ENCODE measurements at regions not wholly inside any gene's neighbourhood (a gene's known extent, or its start where the extent isn't known, plus 50 kb on each side); places are given as distances from the start of the nearest gene placed in this dataset.

DNA sequence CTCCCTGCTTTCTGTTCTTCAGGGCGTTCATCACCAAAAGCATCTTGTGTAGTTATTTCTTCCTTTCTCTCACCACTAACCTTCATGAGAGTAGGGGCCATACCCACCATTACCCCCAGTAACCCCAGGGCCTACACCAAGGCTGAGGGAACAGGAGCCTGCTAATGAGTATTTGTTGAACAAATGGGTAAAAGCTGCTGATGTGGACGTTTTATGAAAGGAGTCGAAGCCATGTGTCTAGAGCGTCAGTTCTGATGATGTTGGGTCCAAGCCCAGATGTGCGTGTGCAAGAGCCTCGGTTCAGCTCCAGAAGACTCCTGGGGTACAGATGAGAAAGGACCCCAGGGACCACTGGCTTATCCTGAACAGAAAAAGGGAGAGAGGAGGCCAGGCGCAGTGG lies 77.1 kb upstream of the TBC1D3K start:
- no peak for DNase-seq (ENCODE audit: low read depth)
- no peak overlapping the region for H3K4me3 ChIP-seq (ENCODE audit: low read depth, low read length)
- TF ChIP-seq, protein P1, sequence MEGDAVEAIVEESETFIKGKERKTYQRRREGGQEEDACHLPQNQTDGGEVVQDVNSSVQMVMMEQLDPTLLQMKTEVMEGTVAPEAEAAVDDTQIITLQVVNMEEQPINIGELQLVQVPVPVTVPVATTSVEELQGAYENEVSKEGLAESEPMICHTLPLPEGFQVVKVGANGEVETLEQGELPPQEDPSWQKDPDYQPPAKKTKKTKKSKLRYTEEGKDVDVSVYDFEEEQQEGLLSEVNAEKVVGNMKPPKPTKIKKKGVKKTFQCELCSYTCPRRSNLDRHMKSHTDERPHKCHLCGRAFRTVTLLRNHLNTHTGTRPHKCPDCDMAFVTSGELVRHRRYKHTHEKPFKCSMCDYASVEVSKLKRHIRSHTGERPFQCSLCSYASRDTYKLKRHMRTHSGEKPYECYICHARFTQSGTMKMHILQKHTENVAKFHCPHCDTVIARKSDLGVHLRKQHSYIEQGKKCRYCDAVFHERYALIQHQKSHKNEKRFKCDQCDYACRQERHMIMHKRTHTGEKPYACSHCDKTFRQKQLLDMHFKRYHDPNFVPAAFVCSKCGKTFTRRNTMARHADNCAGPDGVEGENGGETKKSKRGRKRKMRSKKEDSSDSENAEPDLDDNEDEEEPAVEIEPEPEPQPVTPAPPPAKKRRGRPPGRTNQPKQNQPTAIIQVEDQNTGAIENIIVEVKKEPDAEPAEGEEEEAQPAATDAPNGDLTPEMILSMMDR (IDR thresholded peaks at IDR 0.05; ENCODE audit: low read depth, low read length), result no peak
- TF ChIP-seq MYC (IDR thresholded peaks at IDR 0.05; ENCODE audit: low read depth, low read length), result no peak
- no peak for TF ChIP-seq POLR2A (IDR thresholded peaks at IDR 0.05; ENCODE audit: extremely low read depth, insufficient read length)
- TF ChIP-seq MAX (IDR thresholded peaks at IDR 0.05; ENCODE audit: low read depth, low read length), result no peak

DNA sequence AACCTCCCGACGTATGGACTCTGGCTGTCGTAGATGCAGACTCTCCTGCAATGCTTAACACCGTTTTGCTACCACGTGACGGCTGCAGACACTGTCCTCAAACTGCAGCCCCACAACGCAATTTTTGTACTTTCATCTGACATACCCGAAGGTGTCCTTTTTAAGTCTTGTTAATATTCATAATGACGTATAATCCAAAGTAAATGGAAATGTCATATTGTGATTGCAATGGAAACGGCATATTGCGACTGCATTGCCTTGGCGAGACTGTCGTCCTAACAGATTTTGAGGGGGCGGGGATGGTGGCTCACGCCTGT lies 79.3 kb upstream of the TBC1D3K start:
- no peak for DNase-seq (ENCODE audit: low read depth)
- peak overlapping the region; percentile 12 for H3K4me3 ChIP-seq (ENCODE audit: low read depth, low read length)
- TF ChIP-seq MAX (IDR thresholded peaks at IDR 0.05; ENCODE audit: low read depth, low read length), result no peak
- TF ChIP-seq POLR2A (IDR thresholded peaks at IDR 0.05; ENCODE audit: extremely low read depth, insufficient read length), result no peak
- TF ChIP-seq, protein P1 (IDR thresholded peaks at IDR 0.05; ENCODE audit: low read depth, low read length), result no peak
- TF ChIP-seq MYC (IDR thresholded peaks at IDR 0.05; ENCODE audit: low read depth, low read length), result no peak

DNA sequence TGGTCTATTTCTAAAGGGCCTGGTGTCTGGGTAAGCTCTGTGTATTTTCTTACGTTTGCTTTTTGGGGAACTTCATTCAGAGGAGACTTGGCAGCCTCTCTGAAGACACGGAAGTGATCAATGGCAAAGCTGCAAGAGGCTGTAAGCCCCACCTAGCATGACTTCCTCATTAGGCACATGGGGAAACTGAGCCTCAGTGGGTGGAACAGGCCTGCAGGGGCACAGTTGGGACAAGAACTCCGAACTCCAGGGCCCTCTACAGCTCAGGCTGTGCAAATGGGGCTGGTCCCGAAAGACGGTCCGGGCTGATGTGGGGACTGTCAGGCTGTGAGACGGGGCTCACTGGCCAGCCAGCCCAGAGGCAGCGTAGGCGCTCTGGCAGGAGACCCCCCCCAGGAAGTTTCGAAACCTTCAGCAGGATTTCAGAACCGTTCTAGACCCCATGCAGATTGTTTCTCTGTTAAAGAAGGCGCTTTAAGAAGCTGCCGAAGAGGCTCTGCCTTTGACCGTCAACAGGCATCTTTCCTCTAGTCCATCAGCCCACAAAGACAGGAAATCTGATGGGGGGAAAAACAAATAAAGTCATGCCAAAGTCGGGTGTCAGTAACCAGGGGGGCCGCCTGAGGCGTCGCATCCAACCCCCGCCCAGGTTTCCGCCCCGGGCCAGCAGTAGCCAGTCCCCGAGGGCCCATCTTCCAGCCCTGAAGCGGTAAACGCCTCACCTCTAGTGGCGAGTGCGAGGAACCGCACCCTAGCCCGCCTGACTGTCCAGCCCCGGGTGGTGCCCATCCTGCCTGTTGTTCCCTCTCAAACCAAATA lies 79.8 kb upstream of the TBC1D3K start:
- peak overlapping the region; percentile 48 for H3K4me3 ChIP-seq (ENCODE audit: low read depth, low read length)
- peak; percentile 92 for DNase-seq (ENCODE audit: low read depth)
- peak; percentile 34; the same call in 1 of the 2 replicates for TF ChIP-seq MAX (IDR thresholded peaks at IDR 0.05; ENCODE audit: low read depth, low read length)
- TF ChIP-seq, protein P1 (IDR thresholded peaks at IDR 0.05; ENCODE audit: low read depth, low read length), result peak; percentile 84
- peak; percentile 52 for TF ChIP-seq POLR2A (IDR thresholded peaks at IDR 0.05; ENCODE audit: extremely low read depth, insufficient read length)
- peak; percentile 20; the same call in 1 of the 2 replicates for TF ChIP-seq MYC (IDR thresholded peaks at IDR 0.05; ENCODE audit: low read depth, low read length)

DNA sequence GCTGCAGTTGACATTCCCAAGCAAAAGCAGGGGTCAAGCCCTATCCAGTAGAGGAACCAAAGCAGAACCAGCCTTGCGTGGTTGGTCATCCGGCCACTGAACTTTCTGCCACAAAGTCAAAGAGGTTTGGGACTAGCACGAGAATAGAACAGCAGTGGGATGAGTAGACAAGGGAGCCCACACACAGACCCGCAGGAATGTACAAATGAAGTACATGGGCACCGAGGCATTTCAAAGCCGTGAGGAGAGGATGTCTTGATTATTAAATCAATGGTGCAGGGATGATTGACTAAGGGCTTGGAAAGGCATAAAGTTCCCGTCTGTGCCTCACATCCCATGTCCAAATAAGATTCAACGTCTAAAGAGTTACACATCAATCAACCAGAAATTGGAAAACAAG lies 81.8 kb upstream of the TBC1D3K start:
- no peak for TF ChIP-seq MAX (IDR thresholded peaks at IDR 0.05; ENCODE audit: low read depth, low read length)
- H3K4me3 ChIP-seq (ENCODE audit: low read depth, low read length), result no peak overlapping the region
- DNase-seq (ENCODE audit: low read depth), result no peak

GRCh38 chr17:37841232-37841631 lies 83.0 kb upstream of the TBC1D3K start:
- TF ChIP-seq, protein P1 (IDR thresholded peaks at IDR 0.05; ENCODE audit: low read depth, low read length), result no peak
- TF ChIP-seq MAX (IDR thresholded peaks at IDR 0.05; ENCODE audit: low read depth, low read length) (no peak), MYC (IDR thresholded peaks at IDR 0.05; ENCODE audit: low read depth, low read length) (no peak), POLR2A (IDR thresholded peaks at IDR 0.05; ENCODE audit: extremely low read depth, insufficient read length) (no peak)
- DNase-seq (ENCODE audit: low read depth), result no peak
- H3K4me3 ChIP-seq (ENCODE audit: low read depth, low read length), result no peak overlapping the region

DNA sequence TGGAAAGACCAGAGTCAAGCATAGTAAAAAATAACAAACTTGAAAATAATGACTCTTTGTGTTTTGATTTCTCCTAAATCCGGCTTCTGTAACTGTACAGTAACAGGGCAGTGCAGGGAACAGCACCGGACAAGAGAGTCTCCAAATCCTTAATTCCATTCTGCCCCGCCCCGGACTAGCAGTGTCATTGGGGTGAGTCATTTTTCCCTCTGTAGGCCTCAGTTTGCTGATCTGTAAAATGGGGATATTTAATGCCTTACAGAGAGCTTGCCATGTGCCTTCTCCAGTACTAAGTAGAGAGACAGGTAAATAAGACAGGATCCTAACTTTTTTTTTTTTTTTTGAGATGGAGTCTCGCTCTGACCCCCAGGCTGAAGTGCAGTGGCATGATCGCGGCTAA lies 83.6 kb upstream of the TBC1D3K start:
- TF ChIP-seq MAX (IDR thresholded peaks at IDR 0.05; ENCODE audit: low read depth, low read length), result no peak
- TF ChIP-seq MYC (IDR thresholded peaks at IDR 0.05; ENCODE audit: low read depth, low read length), result no peak
- TF ChIP-seq, protein P1 (IDR thresholded peaks at IDR 0.05; ENCODE audit: low read depth, low read length), result no peak
- TF ChIP-seq POLR2A (IDR thresholded peaks at IDR 0.05; ENCODE audit: extremely low read depth, insufficient read length), result no peak
- H3K4me3 ChIP-seq (ENCODE audit: low read depth, low read length), result no peak overlapping the region
- no peak for DNase-seq (ENCODE audit: low read depth)

Data from NB4 (cell line).